MM.1S (cell line): ENCODE measurements at regions not wholly inside any gene's neighbourhood (a gene's known extent, or its start where the extent isn't known, plus 50 kb on each side); places are given as distances from the start of the nearest gene placed in this dataset.

Source experiments
- DNase-seq: peaks from one replicate; pipeline ENCODE4 v3.0.0-alpha.2; 2015
- H2AFZ ChIP-seq: fragments of 300-600 bp; sonication (generic); 2 replicates; pipeline ENCODE4 v1.6.0; 2016; ENCODE audit warnings: antibody characterized with exemption, low read length
- H3F3A ChIP-seq: fragments of 300-600 bp; sonication (generic); 2 replicates; pipeline ENCODE4 v1.6.1; 2016; ENCODE audit warnings: mild to moderate bottlenecking, antibody characterized with exemption, low read length, moderate library complexity, mixed read lengths; ENCODE audit not compliant: insufficient read depth
- H3K27ac ChIP-seq: fragments of 300-600 bp; sonication (generic); 2 replicates; pipeline ENCODE4 v1.5.1; 2016; ENCODE audit warnings: mild to moderate bottlenecking, low read length
- H3K27me3 ChIP-seq: fragments of 300-600 bp; sonication (generic); replicated peaks from 2 replicates; pipeline ENCODE4 v1.6.0; 2016; ENCODE audit warnings: low read length; ENCODE audit not compliant: insufficient read depth
- H3K36me3 ChIP-seq: fragments of 300-600 bp; sonication (generic); replicated peaks from 2 replicates; pipeline ENCODE4 v1.6.1; 2016; ENCODE audit warnings: mild to moderate bottlenecking, low read length, mixed read lengths; ENCODE audit not compliant: insufficient read depth
- H3K4me1 ChIP-seq: fragments of 300-600 bp; sonication (generic); 2 replicates; pipeline ENCODE4 v1.6.1; 2016; ENCODE audit warnings: low read length, mixed read lengths
- H3K4me2 ChIP-seq: fragments of 300-600 bp; sonication (generic); 2 replicates; pipeline ENCODE4 v1.6.0; 2016; ENCODE audit warnings: low read depth, low read length
- H3K4me3 ChIP-seq: fragments of 300-600 bp; sonication (generic); 2 replicates; pipeline ENCODE4 v1.5.1; 2016; ENCODE audit warnings: low read length, mixed read lengths
- H3K79me2 ChIP-seq: fragments of 300-600 bp; sonication (generic); 2 replicates; pipeline ENCODE4 v1.6.1; 2016; ENCODE audit warnings: mixed run types, low read length, mixed read lengths
- H3K9ac ChIP-seq: fragments of 300-600 bp; sonication (generic); 2 replicates; pipeline ENCODE4 v1.6.1; 2016; ENCODE audit warnings: low read length, mixed read lengths
- H3K9me2 ChIP-seq: fragments of 300-600 bp; sonication (generic); replicated peaks from 2 replicates; pipeline ENCODE4 v1.6.1; 2016; ENCODE audit warnings: mild to moderate bottlenecking, low read length, mixed read lengths; ENCODE audit not compliant: insufficient read depth
- H3K9me3 ChIP-seq: fragments of 300-600 bp; sonication (generic); replicated peaks from 2 replicates; pipeline ENCODE4 v1.6.1; 2016; ENCODE audit warnings: mild to moderate bottlenecking, low read length, mixed read lengths; ENCODE audit not compliant: insufficient read depth
- H4K20me1 ChIP-seq: fragments of 300-600 bp; sonication (generic); 2 replicates; pipeline ENCODE4 v1.6.1; 2016; ENCODE audit warnings: mild to moderate bottlenecking, low read length, moderate library complexity, mixed read lengths; ENCODE audit not compliant: insufficient read depth
- EZH2 ChIP-seq: fragments of 300-600 bp; sonication (generic); optimal IDR thresholded peaks from 2 replicates; pipeline ENCODE3; 2017; ENCODE audit warnings: low read depth, mild to moderate bottlenecking, antibody characterized with exemption, low read length, mixed read lengths
- EZH2phosphoT487 ChIP-seq: fragments of 300-600 bp; sonication (generic); IDR thresholded peaks from 2 replicates; pipeline ENCODE4 v1.6.1; 2018; ENCODE audit warnings: antibody characterized with exemption, low read length
- TF ChIP-seq, protein P1 (sequence below): fragments of 300-600 bp; sonication (generic); IDR thresholded peaks from 2 replicates; pipeline ENCODE4 v1.5.1; 2016; ENCODE audit warnings: antibody characterized with exemption, low read length, mixed read lengths

DNA sequence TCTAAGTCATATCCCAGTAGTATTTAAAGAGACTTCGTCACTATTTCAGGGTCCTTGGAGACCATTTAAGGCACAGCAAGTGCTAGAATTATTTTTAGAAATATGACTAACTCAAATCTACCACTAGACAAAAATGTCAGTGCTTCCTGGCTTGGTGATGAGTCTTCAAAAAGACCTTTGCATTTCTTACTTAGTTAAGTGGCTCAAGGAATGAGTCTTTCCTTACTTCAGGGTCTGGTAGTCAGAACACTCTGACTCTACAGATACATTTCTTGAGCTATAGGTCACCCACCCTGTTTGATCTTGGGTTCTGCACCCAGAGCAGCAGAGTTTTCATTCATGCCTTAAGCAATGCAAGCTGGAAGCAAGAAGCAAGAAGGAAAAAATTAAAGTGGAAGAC, 191.0 kb upstream of the HTR2A start:
- no peak for DNase-seq
- Histone ChIP-seq H3K79me2 (no peaks in the 10 kb centered on the region), H3K4me3 (no peak overlapping the region)

DNA sequence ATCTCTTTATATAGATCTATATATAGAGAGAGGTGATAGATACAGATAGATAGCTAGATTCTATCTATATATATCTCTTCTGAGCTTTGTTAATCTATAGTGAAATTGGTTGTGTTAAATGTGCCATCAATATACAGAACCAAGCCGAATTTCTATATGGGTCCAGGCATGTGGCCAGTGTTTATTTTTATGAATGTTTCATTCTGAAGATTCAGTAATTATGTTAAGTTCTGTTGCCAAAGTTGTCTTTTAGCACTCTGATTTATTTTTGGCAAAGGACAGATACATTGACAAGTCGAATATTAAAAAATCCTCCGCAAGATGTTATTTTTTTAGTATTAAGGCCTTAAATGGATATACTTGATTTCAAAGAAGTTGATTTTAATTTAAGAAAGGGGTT, 190.4 kb upstream of the HTR2A start:
- Histone ChIP-seq H3K4me1 (no peaks in the 10 kb centered on the region), H3F3A (no peaks in the 10 kb centered on the region), H3K4me2 (no peak overlapping the region), H3K79me2 (no peaks in the 10 kb centered on the region), H3K4me3 (no peak overlapping the region), H2AFZ (no peak overlapping the region), H3K9me3 (no peaks in the 10 kb centered on the region), H3K9me2 (no peaks in the 10 kb centered on the region), H3K27me3 (no peaks in the 10 kb centered on the region), H3K27ac (no peak overlapping the region), H3K36me3 (no peaks in the 10 kb centered on the region), H4K20me1 (no peaks in the 10 kb centered on the region), H3K9ac (no peak overlapping the region)
- TF ChIP-seq, protein P1, sequence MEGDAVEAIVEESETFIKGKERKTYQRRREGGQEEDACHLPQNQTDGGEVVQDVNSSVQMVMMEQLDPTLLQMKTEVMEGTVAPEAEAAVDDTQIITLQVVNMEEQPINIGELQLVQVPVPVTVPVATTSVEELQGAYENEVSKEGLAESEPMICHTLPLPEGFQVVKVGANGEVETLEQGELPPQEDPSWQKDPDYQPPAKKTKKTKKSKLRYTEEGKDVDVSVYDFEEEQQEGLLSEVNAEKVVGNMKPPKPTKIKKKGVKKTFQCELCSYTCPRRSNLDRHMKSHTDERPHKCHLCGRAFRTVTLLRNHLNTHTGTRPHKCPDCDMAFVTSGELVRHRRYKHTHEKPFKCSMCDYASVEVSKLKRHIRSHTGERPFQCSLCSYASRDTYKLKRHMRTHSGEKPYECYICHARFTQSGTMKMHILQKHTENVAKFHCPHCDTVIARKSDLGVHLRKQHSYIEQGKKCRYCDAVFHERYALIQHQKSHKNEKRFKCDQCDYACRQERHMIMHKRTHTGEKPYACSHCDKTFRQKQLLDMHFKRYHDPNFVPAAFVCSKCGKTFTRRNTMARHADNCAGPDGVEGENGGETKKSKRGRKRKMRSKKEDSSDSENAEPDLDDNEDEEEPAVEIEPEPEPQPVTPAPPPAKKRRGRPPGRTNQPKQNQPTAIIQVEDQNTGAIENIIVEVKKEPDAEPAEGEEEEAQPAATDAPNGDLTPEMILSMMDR: no peak
- DNase-seq: no peak

More for the DNA sequence above, 191.0 kb upstream of the HTR2A start:
- no peak overlapping the region for H3K9ac ChIP-seq
- H3K9me3 ChIP-seq: no peaks in the 10 kb centered on the region
- no peaks in the 10 kb centered on the region for H3K27me3 ChIP-seq
- no peak overlapping the region for H3K4me2 ChIP-seq
- no peaks in the 10 kb centered on the region for H3K36me3 ChIP-seq
- no peaks in the 10 kb centered on the region for H3K4me1 ChIP-seq
- TF ChIP-seq EZH2phosphoT487: no peak
- TF ChIP-seq, protein P1: no peak
- no peak for TF ChIP-seq EZH2
- no peaks in the 10 kb centered on the region for H3F3A ChIP-seq
- H3K9me2 ChIP-seq: no peaks in the 10 kb centered on the region
- no peak overlapping the region for H3K27ac ChIP-seq
- H2AFZ ChIP-seq: no peak overlapping the region
- no peaks in the 10 kb centered on the region for H4K20me1 ChIP-seq

DNA sequence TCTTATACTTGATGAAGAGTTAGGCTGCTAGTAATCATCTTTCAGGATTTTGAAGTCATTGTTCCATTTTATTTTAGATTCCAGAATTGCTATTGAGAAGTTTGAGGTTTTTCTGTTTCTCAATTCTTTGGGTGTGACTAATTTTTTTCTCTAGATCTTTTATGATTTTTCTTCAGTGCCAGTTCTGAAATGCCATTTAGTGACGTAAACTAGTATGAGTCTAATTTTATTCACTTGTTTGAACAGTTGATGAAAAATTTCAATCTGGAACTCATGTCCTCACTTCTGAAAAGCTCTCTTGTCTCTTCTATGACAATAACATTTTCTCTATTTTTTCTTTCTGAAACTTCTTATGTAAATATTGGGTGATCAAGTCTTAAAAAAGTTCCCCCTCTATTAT, 188.5 kb upstream of the HTR2A start:
- H3K4me2 ChIP-seq: no peak overlapping the region
- TF ChIP-seq, protein P1: no peak
- TF ChIP-seq EZH2: no peak
- TF ChIP-seq EZH2phosphoT487: no peak

GRCh38 chr13:47081850-47082249, 185.0 kb upstream of the HTR2A start:
- H3K4me3 ChIP-seq: no peak overlapping the region
- H3K27ac ChIP-seq: no peak overlapping the region
- H3K79me2 ChIP-seq: no peaks in the 10 kb centered on the region
- no peak overlapping the region for H3K4me2 ChIP-seq
- H4K20me1 ChIP-seq: no peaks in the 10 kb centered on the region
- H3K9me2 ChIP-seq: no peaks in the 10 kb centered on the region
- DNase-seq: no peak
- no peaks in the 10 kb centered on the region for H3K27me3 ChIP-seq
- TF ChIP-seq EZH2phosphoT487: no peak
- no peak for TF ChIP-seq EZH2
- TF ChIP-seq, protein P1: no peak
- no peak overlapping the region for H3K9ac ChIP-seq
- no peaks in the 10 kb centered on the region for H3K4me1 ChIP-seq
- no peaks in the 10 kb centered on the region for H3F3A ChIP-seq
- H2AFZ ChIP-seq: no peak overlapping the region
- H3K36me3 ChIP-seq: no peaks in the 10 kb centered on the region
- H3K9me3 ChIP-seq: no peaks in the 10 kb centered on the region

More for the DNA sequence above, 188.5 kb upstream of the HTR2A start:
- H4K20me1 ChIP-seq: no peaks in the 10 kb centered on the region
- DNase-seq: no peak
- H3F3A ChIP-seq: no peaks in the 10 kb centered on the region
- H3K27ac ChIP-seq: no peak overlapping the region
- no peaks in the 10 kb centered on the region for H3K4me1 ChIP-seq
- H3K9me3 ChIP-seq: no peaks in the 10 kb centered on the region
- no peak overlapping the region for H2AFZ ChIP-seq
- no peak overlapping the region for H3K9ac ChIP-seq
- H3K79me2 ChIP-seq: no peaks in the 10 kb centered on the region
- H3K27me3 ChIP-seq: no peaks in the 10 kb centered on the region
- no peak overlapping the region for H3K4me3 ChIP-seq
- H3K36me3 ChIP-seq: no peaks in the 10 kb centered on the region
- H3K9me2 ChIP-seq: no peaks in the 10 kb centered on the region
